ENCODE measurements at regions not wholly inside any gene's neighbourhood (a gene's known extent, or its start where the extent isn't known, plus 50 kb on each side); places are given as distances from the start of the nearest gene placed in this dataset.

DNA sequence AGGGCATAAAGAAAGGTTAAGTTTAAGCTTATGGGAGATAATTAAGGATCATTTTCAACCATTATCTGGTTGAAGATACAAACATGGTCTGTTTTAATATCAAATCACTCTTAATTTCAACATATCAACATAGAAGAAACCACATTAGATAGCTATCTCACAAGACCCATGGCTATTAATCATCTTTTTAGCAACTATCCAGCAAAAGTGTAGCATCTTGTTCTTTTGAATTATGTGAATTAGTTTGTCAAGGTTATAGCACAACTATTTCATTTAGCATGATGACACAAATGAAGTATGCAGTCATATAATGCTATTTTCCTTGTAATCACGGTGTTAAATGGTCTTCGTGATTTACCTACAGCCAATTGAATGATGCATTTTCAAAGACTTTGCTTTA is 58.9 kb upstream of the PPP1R9A start:
- Histone ChIP-seq H2AFZ (ENCODE audit: low read length) (no peak overlapping the region), H3K4me3 (replicated peaks in 1 of 3; ENCODE audit: insufficient read depth in 1 of 3, low read depth in 2 of 3, low read length in 3 of 3) (no peak overlapping the region), H4K20me1 (ENCODE audit: insufficient read depth, low read length) (no peaks in the 10 kb centered on the region), H3K4me1 (ENCODE audit: insufficient read depth, low read length) (no peaks in the 10 kb centered on the region), H3K27me3 (ENCODE audit: control insufficient read depth in 1 of 2, insufficient read depth in 2 of 2, low read length in 2 of 2) (no peaks in the 10 kb centered on the region), H3K79me2 (ENCODE audit: insufficient read depth, low read length) (no peaks in the 10 kb centered on the region), H3K27ac (ENCODE audit: extremely low read length, insufficient read depth, low read length) (no peak overlapping the region), H3K9me3 (ENCODE audit: low read length) (peaks cover 22% of the 10 kb centered on the region), H3K36me3 (replicated peaks in 1 of 2; ENCODE audit: control insufficient read depth in 1 of 2, insufficient read depth in 2 of 2, low read length in 2 of 2) (no peaks in the 10 kb centered on the region), H3K9ac (ENCODE audit: insufficient read depth, low read depth, low read length) (no peak overlapping the region), H3K4me2 (ENCODE audit: low read depth, low read length) (no peak overlapping the region)
- intact Hi-C loops (cut with micrococcal nuclease; ENCODE audit: unreplicated experiment) (no loop called here), in situ Hi-C loops (cut with HindIII; ENCODE audit: extremely low pct_ligation_motif_present, low pct_unique_long_range_greater_than_20kb) (no loop called here)
- no TSS peak for BruUV-seq (replicated peaks)
- FAIRE-seq (no peak), ATAC-seq (no peak), DNase-seq (ENCODE audit: low spot score) (no peak)
- WGBS (ENCODE audit: low lambda C conversion rate) = 27% methylated on average over 2 of the region's 2 CpGs
- TF ChIP-seq, protein P1, sequence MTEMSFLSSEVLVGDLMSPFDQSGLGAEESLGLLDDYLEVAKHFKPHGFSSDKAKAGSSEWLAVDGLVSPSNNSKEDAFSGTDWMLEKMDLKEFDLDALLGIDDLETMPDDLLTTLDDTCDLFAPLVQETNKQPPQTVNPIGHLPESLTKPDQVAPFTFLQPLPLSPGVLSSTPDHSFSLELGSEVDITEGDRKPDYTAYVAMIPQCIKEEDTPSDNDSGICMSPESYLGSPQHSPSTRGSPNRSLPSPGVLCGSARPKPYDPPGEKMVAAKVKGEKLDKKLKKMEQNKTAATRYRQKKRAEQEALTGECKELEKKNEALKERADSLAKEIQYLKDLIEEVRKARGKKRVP (CRISPR knock-in tag; IDR thresholded peaks at IDR 0.05) = no peak
- TF ChIP-seq ZFP90 (CRISPR knock-in tag; IDR thresholded peaks at IDR 0.05; ENCODE audit: borderline replicate concordance) (no peak), ZNF616 (CRISPR knock-in tag; IDR thresholded peaks at IDR 0.05; ENCODE audit: low read depth) (no peak), FOXJ3 (CRISPR knock-in tag; IDR thresholded peaks at IDR 0.05; ENCODE audit: borderline replicate concordance) (no peak), CBX5 (CRISPR knock-in tag; IDR thresholded peaks at IDR 0.05; ENCODE audit: borderline replicate concordance) (no peak), ZNF724P (CRISPR knock-in tag; IDR thresholded peaks at IDR 0.05; ENCODE audit: borderline replicate concordance) (no peak)
- TF ChIP-seq, protein P2, sequence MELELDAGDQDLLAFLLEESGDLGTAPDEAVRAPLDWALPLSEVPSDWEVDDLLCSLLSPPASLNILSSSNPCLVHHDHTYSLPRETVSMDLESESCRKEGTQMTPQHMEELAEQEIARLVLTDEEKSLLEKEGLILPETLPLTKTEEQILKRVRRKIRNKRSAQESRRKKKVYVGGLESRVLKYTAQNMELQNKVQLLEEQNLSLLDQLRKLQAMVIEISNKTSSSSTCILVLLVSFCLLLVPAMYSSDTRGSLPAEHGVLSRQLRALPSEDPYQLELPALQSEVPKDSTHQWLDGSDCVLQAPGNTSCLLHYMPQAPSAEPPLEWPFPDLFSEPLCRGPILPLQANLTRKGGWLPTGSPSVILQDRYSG (CRISPR knock-in tag; IDR thresholded peaks at IDR 0.05) = no peak
- CTCF ChIA-PET (ENCODE audit: low intra/inter-chr PET ratio, low total read pairs) = no interaction called here
- POLR2A ChIA-PET = no interaction called here
